Body of pancreas (tissue), 4 donors: ENCODE measurements at regions not wholly inside any gene's neighbourhood (a gene's known extent, or its start where the extent isn't known, plus 50 kb on each side); places are given as distances from the start of the nearest gene placed in this dataset.

Experiments
- CTCF ChIP-seq, 7 experiments: fragments of 450-650 bp in 4 of 7; fragments of 200-600 bp in 3 of 7; sonication (generic) in 3 of 7; IDR thresholded peaks; one replicate each; pipeline ENCODE4 v1.5.1; 2016 to 2019; ENCODE audit warnings: antibody characterized with exemption in 7 of 7
- POLR2A ChIP-seq, 3 donors: fragments of 450-650 bp; IDR thresholded peaks; one replicate each; pipeline ENCODE4 v1.6.1; 2016; ENCODE audit warnings: antibody characterized with exemption in 3 of 3, mild to moderate bottlenecking in 2 of 3

DNA sequence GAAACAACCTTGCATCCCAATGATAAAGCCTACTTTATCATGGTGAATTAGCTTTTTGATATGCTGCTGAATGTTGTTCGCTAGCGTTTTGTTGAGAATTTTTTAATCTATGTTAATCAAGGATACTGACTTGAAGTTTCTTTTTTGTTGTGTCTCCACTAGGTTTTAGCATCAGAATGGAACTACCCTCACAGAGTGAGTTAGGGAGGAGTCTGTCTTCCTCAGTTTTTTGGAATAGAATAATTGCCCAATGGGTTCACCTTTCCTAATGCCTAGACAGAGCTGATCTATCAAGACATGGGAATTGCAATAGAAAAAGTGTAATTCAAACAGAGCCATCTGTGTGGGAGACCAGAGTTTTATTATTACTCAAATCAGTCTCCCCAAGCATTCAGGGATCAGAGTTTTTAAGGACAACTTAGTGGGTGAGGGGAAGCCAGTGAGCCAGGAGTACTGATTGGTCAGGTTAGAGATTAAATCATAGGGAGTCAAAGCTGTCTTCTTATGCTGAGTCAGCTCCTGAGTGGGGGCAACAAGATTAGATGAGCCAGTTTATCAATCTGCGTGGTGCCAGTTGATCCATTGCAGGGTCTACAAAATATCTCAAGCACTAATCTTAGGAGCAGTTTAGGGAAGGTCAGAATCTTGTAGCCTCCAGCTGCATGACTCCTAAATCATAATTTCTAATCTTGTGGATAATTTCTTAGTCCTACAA, 237.4 kb upstream of the PPP2R3A start:
- TF ChIP-seq CTCF (IDR thresholded peaks at IDR 0.05) (no peak), POLR2A (IDR thresholded peaks at IDR 0.05) (no peak)
